ENCODE measurements at regions not wholly inside any gene's neighbourhood (a gene's known extent, or its start where the extent isn't known, plus 50 kb on each side); places are given as distances from the start of the nearest gene placed in this dataset.

GRCh38 chr5:1719860-1720259 lies 79.8 kb downstream of the MRPL36 start:
- TF ChIP-seq ARNTL (CRISPR knock-in tag; IDR thresholded peaks at IDR 0.05; ENCODE audit: borderline replicate concordance, low read depth) (no peak), BACH2 (CRISPR knock-in tag; IDR thresholded peaks at IDR 0.05; ENCODE audit: borderline replicate concordance) (no peak), PATZ1 (CRISPR knock-in tag; IDR thresholded peaks at IDR 0.05; ENCODE audit: borderline replicate concordance) (no peak)
